Fibroblast of lung (primary cell): ENCODE measurements at regions not wholly inside any gene's neighbourhood (a gene's known extent, or its start where the extent isn't known, plus 50 kb on each side); places are given as distances from the start of the nearest gene placed in this dataset.

Experiments
- EZH2 ChIP-seq: IDR thresholded peaks from 2 replicates; pipeline ENCODE4 v1.5.1; 2012; ENCODE audit warnings: low read length, control low read depth, mild to moderate bottlenecking; ENCODE audit errors: missing control alignments
- TF ChIP-seq, protein P1 (sequence below), 2 donors: IDR thresholded peaks in 1 of 2; conservative IDR thresholded peaks in 1 of 2; 1 replicate in 1 of 2; 2 replicates in 1 of 2; pipeline ENCODE4 v1.5.1; 2011 to 2012; ENCODE audit warnings: low read length in 2 of 2, control low read depth in 1 of 2, inconsistent platforms in 1 of 2, low read depth in 1 of 2, mild to moderate bottlenecking in 1 of 2

DNA sequence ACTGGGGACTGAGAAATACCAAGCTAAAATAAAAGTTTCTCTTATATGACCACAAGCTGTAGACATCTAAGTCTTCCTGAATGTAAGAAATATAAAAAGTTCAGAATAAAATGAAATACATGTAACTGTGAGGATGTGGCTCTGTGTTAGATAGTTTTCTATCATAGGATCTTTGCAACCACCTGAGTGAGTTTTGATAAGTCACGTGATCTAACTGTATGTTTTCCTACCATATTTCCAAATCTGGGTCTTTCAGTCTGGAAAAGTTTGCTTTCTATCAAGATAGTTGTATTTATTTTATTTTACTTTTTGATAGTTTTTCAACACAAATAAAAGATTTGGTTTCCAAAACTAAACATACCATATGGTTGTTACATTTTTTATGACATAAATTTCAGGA, 1905.8 kb upstream of the ACO1 start:
- TF ChIP-seq EZH2 = no peak
- TF ChIP-seq, protein P1, sequence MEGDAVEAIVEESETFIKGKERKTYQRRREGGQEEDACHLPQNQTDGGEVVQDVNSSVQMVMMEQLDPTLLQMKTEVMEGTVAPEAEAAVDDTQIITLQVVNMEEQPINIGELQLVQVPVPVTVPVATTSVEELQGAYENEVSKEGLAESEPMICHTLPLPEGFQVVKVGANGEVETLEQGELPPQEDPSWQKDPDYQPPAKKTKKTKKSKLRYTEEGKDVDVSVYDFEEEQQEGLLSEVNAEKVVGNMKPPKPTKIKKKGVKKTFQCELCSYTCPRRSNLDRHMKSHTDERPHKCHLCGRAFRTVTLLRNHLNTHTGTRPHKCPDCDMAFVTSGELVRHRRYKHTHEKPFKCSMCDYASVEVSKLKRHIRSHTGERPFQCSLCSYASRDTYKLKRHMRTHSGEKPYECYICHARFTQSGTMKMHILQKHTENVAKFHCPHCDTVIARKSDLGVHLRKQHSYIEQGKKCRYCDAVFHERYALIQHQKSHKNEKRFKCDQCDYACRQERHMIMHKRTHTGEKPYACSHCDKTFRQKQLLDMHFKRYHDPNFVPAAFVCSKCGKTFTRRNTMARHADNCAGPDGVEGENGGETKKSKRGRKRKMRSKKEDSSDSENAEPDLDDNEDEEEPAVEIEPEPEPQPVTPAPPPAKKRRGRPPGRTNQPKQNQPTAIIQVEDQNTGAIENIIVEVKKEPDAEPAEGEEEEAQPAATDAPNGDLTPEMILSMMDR (conservative IDR thresholded peaks at IDR 0.05 in 1 of 2, IDR thresholded peaks at IDR 0.05 in 1 of 2; ENCODE audit: low read depth in 1 of 2, low read length in 2 of 2) = no peak
